ENCODE measurements at regions not wholly inside any gene's neighbourhood (a gene's known extent, or its start where the extent isn't known, plus 50 kb on each side); places are given as distances from the start of the nearest gene placed in this dataset.

- TF ChIP-seq CTCF (IDR thresholded peaks at IDR 0.05; ENCODE audit: low read depth, low read length): no peak
- Histone ChIP-seq H3K27me3 (no peaks in the 10 kb centered on the region), H3K4me1 (no peaks in the 10 kb centered on the region), H3K9me3 (no peaks in the 10 kb centered on the region; the same call in 1 of the 2 replicates), H3K4me3 (ENCODE audit: low read depth, low read length) (no peak overlapping the region), H3K36me3 (no peaks in the 10 kb centered on the region)
- DNase-seq: no peak
These were observed 92.9 kb downstream of the TFAP2C start for GRCh38 chr20:56722042-56722441.

- no peak for TF ChIP-seq CTCF (IDR thresholded peaks at IDR 0.05; ENCODE audit: low read depth, low read length)
- DNase-seq: no peak
- H3K27me3 ChIP-seq: no peaks in the 10 kb centered on the region
These were observed 94.2 kb downstream of the TFAP2C start for GRCh38 chr20:56723331-56723730.

GRCh38 chr20:56724241-56724757, 95.2 kb downstream of the TFAP2C start:
- H3K36me3 ChIP-seq: no peaks in the 10 kb centered on the region
- no peak for DNase-seq
- H3K4me3 ChIP-seq (ENCODE audit: low read depth, low read length): no peak overlapping the region
- H3K4me1 ChIP-seq: no peaks in the 10 kb centered on the region
- TF ChIP-seq CTCF (IDR thresholded peaks at IDR 0.05; ENCODE audit: low read depth, low read length): no peak
- no peaks in the 10 kb centered on the region; the same call in 1 of the 2 replicates for H3K9me3 ChIP-seq
- no peaks in the 10 kb centered on the region for H3K27me3 ChIP-seq

More at GRCh38 chr20:56723331-56723730, 94.2 kb downstream of the TFAP2C start:
- Histone ChIP-seq H3K4me1 (no peaks in the 10 kb centered on the region), H3K36me3 (no peaks in the 10 kb centered on the region), H3K9me3 (no peaks in the 10 kb centered on the region; the same call in 1 of the 2 replicates), H3K4me3 (ENCODE audit: low read depth, low read length) (no peak overlapping the region)

- TF ChIP-seq CTCF (IDR thresholded peaks at IDR 0.05; ENCODE audit: low read depth, low read length): no peak
These were observed 100.9 kb downstream of the TFAP2C start for GRCh38 chr20:56730003-56730402.

GRCh38 chr20:56730996-56731395, 101.9 kb downstream of the TFAP2C start:
- Histone ChIP-seq H3K9me3 (no peaks in the 10 kb centered on the region; the same call in 1 of the 2 replicates), H3K36me3 (no peaks in the 10 kb centered on the region)
- TF ChIP-seq CTCF (IDR thresholded peaks at IDR 0.05; ENCODE audit: low read depth, low read length): no peak

More at GRCh38 chr20:56730003-56730402, 100.9 kb downstream of the TFAP2C start:
- H3K36me3 ChIP-seq: no peaks in the 10 kb centered on the region
- no peaks in the 10 kb centered on the region for H3K4me1 ChIP-seq
- no peaks in the 10 kb centered on the region for H3K27me3 ChIP-seq
- DNase-seq: no peak
- no peaks in the 10 kb centered on the region; the same call in 1 of the 2 replicates for H3K9me3 ChIP-seq
- H3K4me3 ChIP-seq (ENCODE audit: low read depth, low read length): no peak overlapping the region

GRCh38 chr20:56731476-56731875, 102.4 kb downstream of the TFAP2C start:
- no peak for DNase-seq
- TF ChIP-seq CTCF (IDR thresholded peaks at IDR 0.05; ENCODE audit: low read depth, low read length): no peak
- H3K36me3 ChIP-seq: no peaks in the 10 kb centered on the region

More at GRCh38 chr20:56730996-56731395, 101.9 kb downstream of the TFAP2C start:
- H3K4me1 ChIP-seq: no peaks in the 10 kb centered on the region
- no peak overlapping the region for H3K4me3 ChIP-seq (ENCODE audit: low read depth, low read length)
- DNase-seq: no peak
- H3K27me3 ChIP-seq: no peaks in the 10 kb centered on the region

More at GRCh38 chr20:56731476-56731875, 102.4 kb downstream of the TFAP2C start:
- Histone ChIP-seq H3K4me3 (ENCODE audit: low read depth, low read length) (no peak overlapping the region), H3K27me3 (no peaks in the 10 kb centered on the region), H3K9me3 (no peaks in the 10 kb centered on the region; the same call in 1 of the 2 replicates), H3K4me1 (no peaks in the 10 kb centered on the region)

All from BE2C (cell line).